GM21360 (cell line): ENCODE measurements at regions not wholly inside any gene's neighbourhood (a gene's known extent, or its start where the extent isn't known, plus 50 kb on each side); places are given as distances from the start of the nearest gene placed in this dataset.
"Not testable (repeated sequence)": the region's sequence is repeated elsewhere in the genome, so short reads cannot be mapped to it uniquely, and the experiment has no call there.

ENCODE experiments used
- ATAC-seq: cut with Tn5 transposase; IDR thresholded peaks from one replicate; pipeline ENCODE4 v1.9.1; 2021; ENCODE audit warnings: mild to moderate bottlenecking, moderate library complexity; ENCODE audit not compliant: unreplicated experiment

DNA sequence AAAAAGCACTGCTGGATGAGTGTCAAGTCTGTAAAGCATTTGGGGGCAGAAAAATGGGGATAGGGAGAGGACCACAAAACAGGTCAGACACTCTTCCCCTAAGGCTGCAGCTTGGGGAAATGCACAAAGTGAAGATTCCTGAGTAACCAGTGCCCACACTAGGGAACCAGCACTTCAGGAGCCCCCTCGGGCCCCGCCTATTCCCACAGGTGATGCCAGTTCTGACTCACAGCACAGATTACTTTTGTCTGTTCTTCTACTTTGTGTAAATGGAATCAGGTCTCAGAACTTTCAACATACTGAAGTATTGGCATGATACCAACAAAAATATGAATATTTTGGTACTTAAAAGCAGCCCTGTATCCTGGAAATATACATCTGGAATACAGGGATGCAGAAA is 112.5 kb downstream of the ADRA2C start:
- no peak for ATAC-seq

GRCh38 chr4:3879681-3880614 is 113.8 kb downstream of the ADRA2C start:
- no peak for ATAC-seq

GRCh38 chr4:3880615-3881120 is 114.5 kb downstream of the ADRA2C start:
- no peak for ATAC-seq

DNA sequence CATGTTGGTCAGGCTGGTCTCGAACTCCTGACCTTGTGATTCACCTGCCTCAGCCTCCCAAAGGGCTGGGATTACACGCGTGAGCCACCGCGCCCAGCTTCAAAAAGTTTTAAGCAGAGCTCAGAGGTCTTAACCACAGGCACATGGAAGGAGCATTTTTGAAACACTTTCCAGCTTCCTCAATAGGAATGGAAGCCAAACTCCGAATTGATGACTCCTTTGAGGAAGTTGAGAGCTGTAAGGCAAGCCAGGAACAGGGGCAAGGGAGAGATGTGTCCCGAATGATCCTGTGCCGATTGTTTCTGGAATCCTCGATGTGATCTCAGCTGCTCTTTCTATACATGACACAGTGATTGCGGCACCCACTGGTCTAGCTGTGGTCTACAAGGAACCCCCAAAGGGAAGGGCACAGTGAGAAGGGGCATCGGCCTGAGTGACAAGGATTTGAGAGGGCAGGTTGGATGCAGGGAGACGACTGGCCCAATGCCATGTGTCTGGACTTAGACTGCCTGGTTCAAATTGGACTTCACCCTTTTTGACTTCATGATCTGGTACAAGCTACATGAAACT is 116.2 kb downstream of the ADRA2C start:
- not testable (repeated sequence) for ATAC-seq

DNA sequence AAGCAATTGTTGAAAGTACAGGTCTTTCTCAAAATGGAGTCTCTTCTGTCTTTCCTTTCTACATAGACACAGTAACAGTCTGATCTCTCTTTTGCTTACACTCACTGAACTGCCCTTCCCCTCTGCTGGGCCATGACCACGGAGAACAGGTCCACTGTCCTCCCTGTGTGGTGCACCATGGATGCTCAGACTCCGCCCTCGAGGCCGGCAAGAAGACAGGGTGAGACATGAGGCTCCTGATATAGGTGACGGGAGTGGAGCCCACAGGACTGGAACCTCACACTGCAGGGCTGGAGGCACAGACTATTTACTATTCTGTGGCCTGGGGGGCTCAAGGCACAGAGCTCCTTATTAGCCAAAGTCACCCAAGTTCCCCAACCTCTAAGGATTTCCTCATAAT is 118.1 kb downstream of the ADRA2C start:
- ATAC-seq, result not testable (repeated sequence)

DNA sequence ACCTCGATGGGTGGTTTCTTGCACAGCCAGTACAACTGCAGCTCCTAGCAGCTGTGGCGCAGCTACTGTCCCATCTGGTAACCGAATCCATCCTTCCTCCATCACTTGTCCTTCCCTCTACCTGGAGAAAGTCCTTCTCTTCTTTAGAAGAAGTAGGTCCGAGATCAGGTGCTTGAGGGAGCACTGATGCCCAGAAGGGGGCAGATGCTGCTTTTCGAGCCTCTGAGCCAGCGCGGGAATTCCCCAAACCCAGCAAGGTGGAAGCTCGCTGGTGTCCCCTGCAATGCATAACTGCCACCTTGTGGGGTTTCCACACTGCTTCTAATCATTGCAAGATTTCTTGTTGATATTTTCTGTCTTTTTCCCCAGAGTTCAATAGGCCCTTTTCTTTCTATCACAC is 127.4 kb downstream of the ADRA2C start:
- ATAC-seq, result not testable (repeated sequence)

DNA sequence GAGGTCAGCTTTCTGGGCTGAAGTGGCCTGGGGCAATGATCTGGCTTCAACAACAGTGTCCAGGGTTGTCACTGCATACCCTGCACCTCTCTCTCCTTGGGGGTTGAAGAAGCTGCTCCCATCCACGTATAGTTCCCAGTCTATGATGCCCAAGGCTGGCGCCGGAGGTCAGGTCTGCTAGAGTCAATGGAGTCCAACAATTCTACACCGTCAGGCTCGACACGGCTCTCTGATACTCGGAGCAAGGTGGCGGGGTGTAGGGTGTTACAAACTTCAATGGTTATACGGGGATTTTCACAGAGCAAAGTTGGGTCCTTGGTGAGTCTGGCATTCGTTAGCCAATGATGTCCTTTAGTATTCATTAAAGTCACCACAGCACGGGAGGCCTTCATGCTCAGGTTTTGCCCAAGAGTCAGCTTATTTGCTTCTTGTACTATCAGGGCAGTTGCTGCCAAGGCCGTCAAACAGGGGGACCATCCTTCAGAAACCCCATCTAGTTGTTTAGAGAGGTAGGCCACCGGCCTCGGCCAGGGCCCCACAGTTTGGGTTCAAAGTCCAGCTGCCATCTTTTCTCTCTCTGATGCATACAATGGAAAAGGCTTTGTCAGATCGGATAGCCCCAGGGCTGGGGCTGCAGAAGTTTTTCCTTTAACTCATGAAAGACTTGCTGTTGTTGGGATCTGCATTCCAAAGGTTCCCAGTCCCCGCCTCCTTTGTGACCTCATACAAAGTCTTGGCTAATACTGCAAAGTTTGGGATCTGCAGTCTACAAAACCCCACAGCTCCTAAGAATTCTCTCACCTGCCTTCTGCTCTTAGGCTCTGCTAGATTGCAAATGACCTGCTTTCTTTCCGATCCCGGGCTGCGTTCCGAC is 128.1 kb downstream of the ADRA2C start:
- not testable (repeated sequence) for ATAC-seq

GRCh38 chr4:3896441-3896840 is 130.3 kb downstream of the ADRA2C start:
- ATAC-seq, result no peak

- ATAC-seq, result not testable (repeated sequence)
These were observed 130.8 kb downstream of the ADRA2C start for GRCh38 chr4:3896871-3897578.

DNA sequence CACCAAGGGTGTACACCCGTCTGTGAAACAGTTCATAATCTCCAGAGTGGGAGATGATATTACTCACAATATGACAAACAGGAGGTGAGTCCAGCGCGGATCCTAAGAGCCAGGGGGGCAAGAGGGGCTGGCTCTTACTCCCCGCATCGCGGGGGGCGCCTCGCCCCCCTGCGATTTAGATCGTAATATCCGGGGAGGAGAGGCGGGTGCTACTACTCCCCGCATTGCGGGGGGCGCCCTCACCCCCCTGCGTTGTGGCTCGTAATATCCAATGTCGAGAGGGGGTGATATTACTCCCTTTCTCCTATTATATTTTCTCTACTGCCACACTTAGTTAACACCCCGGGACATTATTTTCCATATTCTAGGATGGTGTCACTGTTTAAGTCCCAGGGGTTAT is 131.9 kb downstream of the ADRA2C start:
- no peak for ATAC-seq

GRCh38 chr4:3898928-3899327 is 132.7 kb downstream of the ADRA2C start:
- ATAC-seq, result not testable (repeated sequence)

DNA sequence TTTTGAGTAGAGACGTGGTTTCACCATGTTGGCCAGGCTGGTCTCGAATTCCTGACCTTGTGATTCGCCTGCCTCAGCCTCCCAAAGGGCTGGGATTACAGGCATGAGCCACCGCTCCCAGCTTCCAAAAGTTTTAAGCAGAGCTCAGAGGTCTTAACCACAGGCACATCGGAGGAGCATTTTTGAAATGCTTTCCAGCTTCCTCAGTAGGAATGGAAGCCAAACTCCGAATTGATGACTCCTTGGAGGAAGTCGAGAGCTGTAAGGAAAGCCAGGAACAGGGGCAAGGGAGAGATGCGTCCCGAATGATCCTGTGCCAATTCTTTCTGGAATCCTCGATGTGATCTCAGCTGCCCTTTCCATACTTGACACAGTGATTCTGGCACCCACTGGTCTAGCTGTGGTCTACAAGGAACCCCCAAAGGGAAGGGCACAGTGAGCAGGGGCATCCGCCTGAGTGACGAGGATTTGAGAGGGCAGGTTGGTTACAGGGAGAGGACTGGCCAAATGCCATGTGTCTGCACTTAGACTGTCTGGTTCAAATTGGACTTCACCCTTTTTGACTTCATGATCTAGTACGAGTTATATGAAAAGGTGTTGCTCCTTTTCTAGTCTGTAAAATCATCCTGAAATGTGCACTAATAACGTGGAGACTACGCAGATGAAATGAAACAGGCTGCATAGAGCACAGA is 138.2 kb downstream of the ADRA2C start:
- not testable (repeated sequence) for ATAC-seq

- not testable (repeated sequence) for ATAC-seq
These were observed 143.4 kb downstream of the ADRA2C start for GRCh38 chr4:3909616-3910015.

- ATAC-seq, result not testable (repeated sequence)
These were observed 144.2 kb downstream of the ADRA2C start for GRCh38 chr4:3910161-3910950.

GRCh38 chr4:3911252-3911856 is 145.2 kb downstream of the ADRA2C start:
- ATAC-seq, result no peak

DNA sequence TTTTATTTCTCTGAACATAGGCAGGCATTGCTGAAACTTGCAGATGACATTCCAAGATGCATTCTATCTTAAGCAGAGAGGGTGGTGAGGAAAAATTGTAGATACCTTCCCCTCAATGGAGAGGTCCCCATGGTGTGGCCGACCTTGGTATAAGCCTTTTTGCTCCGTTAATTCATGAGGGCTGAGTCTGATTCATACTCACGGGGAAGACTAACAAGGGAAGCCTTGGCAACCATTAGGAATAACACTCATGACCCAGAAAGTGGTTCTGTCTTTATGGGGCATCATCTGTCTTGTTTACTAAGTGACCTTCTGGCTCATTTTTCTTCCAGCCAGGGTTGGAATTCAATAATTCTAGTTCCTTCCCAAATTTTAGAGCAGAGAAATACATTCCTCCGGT is 148.3 kb downstream of the ADRA2C start:
- not testable (repeated sequence) for ATAC-seq

DNA sequence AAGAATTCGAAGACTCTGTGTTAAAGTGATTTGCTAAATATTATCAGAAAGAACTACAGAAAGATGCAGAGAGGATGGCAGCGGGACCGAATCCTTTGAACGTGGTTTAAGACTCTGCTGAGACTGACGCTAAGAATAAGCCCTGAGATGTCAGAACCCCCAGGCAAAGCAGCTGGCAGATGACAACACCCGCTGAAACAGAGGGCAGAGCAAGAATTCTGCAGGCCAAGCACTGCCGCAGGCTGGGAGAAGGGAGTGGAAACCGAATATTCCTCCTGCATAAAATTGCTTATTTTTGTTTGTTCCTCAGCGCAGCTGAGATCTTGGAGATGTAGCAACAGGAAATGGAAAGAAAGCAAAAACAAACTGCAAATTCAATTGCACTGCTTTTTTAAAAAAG is 153.3 kb downstream of the ADRA2C start:
- ATAC-seq, result not testable (repeated sequence)

- not testable (repeated sequence) for ATAC-seq
These were observed 155.7 kb downstream of the ADRA2C start for GRCh38 chr4:3921902-3922301.

DNA sequence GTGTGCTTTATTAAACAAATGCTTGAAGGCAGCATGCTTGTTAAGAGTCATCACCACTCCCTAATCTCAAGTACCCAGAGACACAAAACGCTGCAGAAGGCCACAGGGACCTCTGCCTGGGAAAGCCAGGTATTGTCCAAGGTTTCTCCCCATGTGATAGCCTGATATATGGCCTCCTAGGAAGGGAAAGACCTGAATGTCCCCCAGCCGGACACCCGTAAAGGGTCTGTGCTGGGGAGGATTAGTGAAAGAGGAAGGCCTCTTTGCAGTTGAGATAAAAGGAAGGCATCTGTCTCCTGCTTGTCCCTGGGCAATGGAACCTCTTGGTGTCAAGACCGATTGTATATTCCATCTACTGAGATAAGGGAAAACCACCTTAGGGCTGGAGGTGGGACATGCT is 159.7 kb downstream of the ADRA2C start:
- not testable (repeated sequence) for ATAC-seq
